ENCODE measurements at regions not wholly inside any gene's neighbourhood (a gene's known extent, or its start where the extent isn't known, plus 50 kb on each side); places are given as distances from the start of the nearest gene placed in this dataset.

GRCh38 chr16:7025616-7026190 is 306.9 kb upstream of the RBFOX1 start (continued):
- TF ChIP-seq, protein P1, sequence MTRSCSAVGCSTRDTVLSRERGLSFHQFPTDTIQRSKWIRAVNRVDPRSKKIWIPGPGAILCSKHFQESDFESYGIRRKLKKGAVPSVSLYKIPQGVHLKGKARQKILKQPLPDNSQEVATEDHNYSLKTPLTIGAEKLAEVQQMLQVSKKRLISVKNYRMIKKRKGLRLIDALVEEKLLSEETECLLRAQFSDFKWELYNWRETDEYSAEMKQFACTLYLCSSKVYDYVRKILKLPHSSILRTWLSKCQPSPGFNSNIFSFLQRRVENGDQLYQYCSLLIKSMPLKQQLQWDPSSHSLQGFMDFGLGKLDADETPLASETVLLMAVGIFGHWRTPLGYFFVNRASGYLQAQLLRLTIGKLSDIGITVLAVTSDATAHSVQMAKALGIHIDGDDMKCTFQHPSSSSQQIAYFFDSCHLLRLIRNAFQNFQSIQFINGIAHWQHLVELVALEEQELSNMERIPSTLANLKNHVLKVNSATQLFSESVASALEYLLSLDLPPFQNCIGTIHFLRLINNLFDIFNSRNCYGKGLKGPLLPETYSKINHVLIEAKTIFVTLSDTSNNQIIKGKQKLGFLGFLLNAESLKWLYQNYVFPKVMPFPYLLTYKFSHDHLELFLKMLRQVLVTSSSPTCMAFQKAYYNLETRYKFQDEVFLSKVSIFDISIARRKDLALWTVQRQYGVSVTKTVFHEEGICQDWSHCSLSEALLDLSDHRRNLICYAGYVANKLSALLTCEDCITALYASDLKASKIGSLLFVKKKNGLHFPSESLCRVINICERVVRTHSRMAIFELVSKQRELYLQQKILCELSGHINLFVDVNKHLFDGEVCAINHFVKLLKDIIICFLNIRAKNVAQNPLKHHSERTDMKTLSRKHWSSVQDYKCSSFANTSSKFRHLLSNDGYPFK (CRISPR knock-in tag; IDR thresholded peaks at IDR 0.05; ENCODE audit: borderline replicate concordance): 0 out of 2 replicates have a peak, but pooled peaks have one; percentile 20
- TF ChIP-seq, protein P2, sequence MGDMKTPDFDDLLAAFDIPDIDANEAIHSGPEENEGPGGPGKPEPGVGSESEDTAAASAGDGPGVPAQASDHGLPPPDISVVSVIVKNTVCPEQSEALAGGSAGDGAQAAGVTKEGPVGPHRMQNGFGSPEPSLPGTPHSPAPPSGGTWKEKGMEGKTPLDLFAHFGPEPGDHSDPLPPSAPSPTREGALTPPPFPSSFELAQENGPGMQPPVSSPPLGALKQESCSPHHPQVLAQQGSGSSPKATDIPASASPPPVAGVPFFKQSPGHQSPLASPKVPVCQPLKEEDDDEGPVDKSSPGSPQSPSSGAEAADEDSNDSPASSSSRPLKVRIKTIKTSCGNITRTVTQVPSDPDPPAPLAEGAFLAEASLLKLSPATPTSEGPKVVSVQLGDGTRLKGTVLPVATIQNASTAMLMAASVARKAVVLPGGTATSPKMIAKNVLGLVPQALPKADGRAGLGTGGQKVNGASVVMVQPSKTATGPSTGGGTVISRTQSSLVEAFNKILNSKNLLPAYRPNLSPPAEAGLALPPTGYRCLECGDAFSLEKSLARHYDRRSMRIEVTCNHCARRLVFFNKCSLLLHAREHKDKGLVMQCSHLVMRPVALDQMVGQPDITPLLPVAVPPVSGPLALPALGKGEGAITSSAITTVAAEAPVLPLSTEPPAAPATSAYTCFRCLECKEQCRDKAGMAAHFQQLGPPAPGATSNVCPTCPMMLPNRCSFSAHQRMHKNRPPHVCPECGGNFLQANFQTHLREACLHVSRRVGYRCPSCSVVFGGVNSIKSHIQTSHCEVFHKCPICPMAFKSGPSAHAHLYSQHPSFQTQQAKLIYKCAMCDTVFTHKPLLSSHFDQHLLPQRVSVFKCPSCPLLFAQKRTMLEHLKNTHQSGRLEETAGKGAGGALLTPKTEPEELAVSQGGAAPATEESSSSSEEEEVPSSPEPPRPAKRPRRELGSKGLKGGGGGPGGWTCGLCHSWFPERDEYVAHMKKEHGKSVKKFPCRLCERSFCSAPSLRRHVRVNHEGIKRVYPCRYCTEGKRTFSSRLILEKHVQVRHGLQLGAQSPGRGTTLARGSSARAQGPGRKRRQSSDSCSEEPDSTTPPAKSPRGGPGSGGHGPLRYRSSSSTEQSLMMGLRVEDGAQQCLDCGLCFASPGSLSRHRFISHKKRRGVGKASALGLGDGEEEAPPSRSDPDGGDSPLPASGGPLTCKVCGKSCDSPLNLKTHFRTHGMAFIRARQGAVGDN (CRISPR knock-in tag; IDR thresholded peaks at IDR 0.05): peak; percentile 26; the same call in 1 of the 2 replicates

- no peak for DNase-seq (ENCODE audit: low spot score)
- H3K79me2 ChIP-seq (ENCODE audit: insufficient read depth, low read length): no peaks in the 10 kb centered on the region
- FAIRE-seq: no peak
- in situ Hi-C loops (cut with HindIII; ENCODE audit: extremely low pct_ligation_motif_present, low pct_unique_long_range_greater_than_20kb) (no loop called here), intact Hi-C loops (cut with micrococcal nuclease; ENCODE audit: unreplicated experiment) (no loop called here)
- H3K4me3 ChIP-seq (replicated peaks in 1 of 3; ENCODE audit: insufficient read depth in 1 of 3, low read depth in 2 of 3, low read length in 3 of 3): no peak overlapping the region
- no peaks in the 10 kb centered on the region for H3K36me3 ChIP-seq (replicated peaks in 1 of 2; ENCODE audit: control insufficient read depth in 1 of 2, insufficient read depth in 2 of 2, low read length in 2 of 2)
- H3K9me3 ChIP-seq (ENCODE audit: low read length): no peaks in the 10 kb centered on the region; the same call in 1 of the 2 replicates
- ChIA-PET CTCF (ENCODE audit: low intra/inter-chr PET ratio, low total read pairs) (no interaction called here), POLR2A (no interaction called here)
- H3K27me3 ChIP-seq (ENCODE audit: control insufficient read depth in 1 of 2, insufficient read depth in 2 of 2, low read length in 2 of 2): no peaks in the 10 kb centered on the region
- no peak overlapping the region for H3K27ac ChIP-seq (ENCODE audit: extremely low read length, insufficient read depth, low read length)
- no peaks in the 10 kb centered on the region for H3K4me1 ChIP-seq (ENCODE audit: insufficient read depth, low read length)
- no peaks in the 10 kb centered on the region for H4K20me1 ChIP-seq (ENCODE audit: insufficient read depth, low read length)
- WGBS (ENCODE audit: low lambda C conversion rate): 7% methylated on average over 2 of the region's 2 CpGs
- no peak for ATAC-seq
- no peak overlapping the region for H3K4me2 ChIP-seq (ENCODE audit: low read depth, low read length)
- H2AFZ ChIP-seq (ENCODE audit: low read length): no peak overlapping the region
- H3K9ac ChIP-seq (ENCODE audit: insufficient read depth, low read depth, low read length): no peak overlapping the region
- BruUV-seq (replicated peaks): no TSS peak
- TF ChIP-seq WIZ (CRISPR knock-in tag; IDR thresholded peaks at IDR 0.05) (no peak), MYPOP (CRISPR knock-in tag; IDR thresholded peaks at IDR 0.05) (no peak), ZNF235 (CRISPR knock-in tag; IDR thresholded peaks at IDR 0.05; ENCODE audit: borderline replicate concordance) (no peak), ZNF780A (CRISPR knock-in tag; IDR thresholded peaks at IDR 0.05) (no peak), TARDBP (CRISPR knock-in tag; IDR thresholded peaks at IDR 0.05) (no peak), HNRNPK (IDR thresholded peaks at IDR 0.05; ENCODE audit: low read depth, low read length, poor library complexity, severe bottlenecking) (peak; percentile 97), ZNF441 (CRISPR knock-in tag; IDR thresholded peaks at IDR 0.05; ENCODE audit: borderline replicate concordance) (no peak), CHCHD3 (CRISPR knock-in tag; IDR thresholded peaks at IDR 0.05) (no peak), PCBP1 (IDR thresholded peaks at IDR 0.05; ENCODE audit: borderline replicate concordance, low read depth, low read length) (peak; percentile 70; the same call in 1 of the 2 replicates)
- TF ChIP-seq, protein P3, sequence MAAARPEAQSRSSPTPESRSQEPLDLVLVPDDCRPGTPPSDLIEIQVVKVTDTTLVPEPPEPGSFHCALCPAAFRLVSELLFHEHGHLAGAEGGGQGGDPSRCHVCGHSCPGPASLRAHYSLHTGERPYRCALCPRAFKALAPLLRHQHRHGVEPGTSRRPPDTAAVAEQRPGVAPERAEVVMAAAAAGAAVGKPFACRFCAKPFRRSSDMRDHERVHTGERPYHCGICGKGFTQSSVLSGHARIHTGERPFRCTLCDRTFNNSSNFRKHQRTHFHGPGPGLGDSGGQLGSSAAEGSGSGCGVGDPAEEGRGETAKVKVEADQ (CRISPR knock-in tag; IDR thresholded peaks at IDR 0.05; ENCODE audit: borderline replicate concordance): no peak
Observed at GRCh38 chr16:7021653-7022275, 310.9 kb upstream of the RBFOX1 start.

All from HepG2 (cell line).